ENCODE measurements at regions not wholly inside any gene's neighbourhood (a gene's known extent, or its start where the extent isn't known, plus 50 kb on each side); places are given as distances from the start of the nearest gene placed in this dataset.

- POLR2A ChIA-PET: no interaction called here
- H3K4me3 ChIP-seq (ENCODE audit: low read depth, low read length): no peak overlapping the region
- CTCF ChIA-PET: no interaction called here
- Mint-ChIP-seq H3K4me1 (ENCODE audit: low read depth, unreplicated experiment) (no peaks in the 10 kb centered on the region), H3K27ac (ENCODE audit: unreplicated experiment) (no peak overlapping the region), H3K4me3 (ENCODE audit: unreplicated experiment) (no peak overlapping the region), H3K36me3 (ENCODE audit: insufficient read depth, unreplicated experiment) (no peaks in the 10 kb centered on the region), H3K9me3 (ENCODE audit: unreplicated experiment) (peaks cover 35% of the 10 kb centered on the region), H3K27me3 (ENCODE audit: insufficient read depth, unreplicated experiment) (peaks cover 3% of the 10 kb centered on the region)
- TF ChIP-seq CTCF (IDR thresholded peaks at IDR 0.05; ENCODE audit: insufficient read depth in 1 of 2, low read depth in 1 of 2, low read length in 1 of 2, severe bottlenecking in 1 of 2, unreplicated experiment in 1 of 2): no peak
- no peaks in the 10 kb centered on the region for H3K36me3 ChIP-seq (ENCODE audit: control insufficient read depth, insufficient read depth, low read length)
- BruUV-seq (replicated peaks): no TSS peak
- H3K27me3 ChIP-seq (replicated peaks; ENCODE audit: control insufficient read depth, insufficient read depth, low read length): no peaks in the 10 kb centered on the region
- intact Hi-C loops (cut with micrococcal nuclease; ENCODE audit: unreplicated experiment): no loop called here
- H3K4me1 ChIP-seq: no peaks in the 10 kb centered on the region
- DNase-seq: no peak
- no peaks in the 10 kb centered on the region for H3K9me3 ChIP-seq
Measured at GRCh38 chr3:68070186-68070585, 415.8 kb upstream of the SUCLG2 start.

DNA sequence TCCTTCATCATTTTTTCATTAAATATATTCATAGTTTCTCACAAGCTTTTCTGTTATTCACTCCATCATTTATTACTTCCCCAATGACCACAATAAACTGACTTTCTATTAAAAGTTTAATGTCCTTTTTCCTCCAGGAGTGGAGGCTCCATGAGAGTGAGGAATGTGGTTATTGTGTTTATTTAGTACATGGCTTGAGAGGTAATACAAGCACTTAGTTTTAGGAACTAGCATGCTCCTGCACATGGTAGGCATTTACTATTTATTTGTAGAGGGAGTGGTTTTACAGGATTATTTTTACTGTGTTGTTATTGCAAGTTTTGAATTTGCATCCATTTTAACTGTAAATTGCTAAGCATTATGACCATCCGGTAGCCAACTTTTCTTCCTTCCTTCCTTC lies 412.9 kb upstream of the SUCLG2 start:
- intact Hi-C loops (cut with micrococcal nuclease; ENCODE audit: unreplicated experiment): no loop called here
- DNase-seq: no peak
- no peak for TF ChIP-seq CTCF (IDR thresholded peaks at IDR 0.05; ENCODE audit: insufficient read depth in 1 of 2, low read depth in 1 of 2, low read length in 1 of 2, severe bottlenecking in 1 of 2, unreplicated experiment in 1 of 2)
- Mint-ChIP-seq H3K9me3 (ENCODE audit: unreplicated experiment) (peaks cover 17% of the 10 kb centered on the region), H3K27ac (ENCODE audit: unreplicated experiment) (no peak overlapping the region), H3K4me3 (ENCODE audit: unreplicated experiment) (no peak overlapping the region), H3K27me3 (ENCODE audit: insufficient read depth, unreplicated experiment) (peaks cover 6% of the 10 kb centered on the region), H3K36me3 (ENCODE audit: insufficient read depth, unreplicated experiment) (no peaks in the 10 kb centered on the region), H3K4me1 (ENCODE audit: low read depth, unreplicated experiment) (no peaks in the 10 kb centered on the region)
- H3K4me3 ChIP-seq (ENCODE audit: low read depth, low read length): no peak overlapping the region
- H3K4me1 ChIP-seq: no peaks in the 10 kb centered on the region
- POLR2A ChIA-PET: no interaction called here
- H3K9me3 ChIP-seq: no peaks in the 10 kb centered on the region
- H3K27me3 ChIP-seq (replicated peaks; ENCODE audit: control insufficient read depth, insufficient read depth, low read length): no peaks in the 10 kb centered on the region
- no TSS peak for BruUV-seq (replicated peaks)
- no peaks in the 10 kb centered on the region for H3K36me3 ChIP-seq (ENCODE audit: control insufficient read depth, insufficient read depth, low read length)
- CTCF ChIA-PET: no interaction called here

GRCh38 chr3:68062926-68063325 lies 408.5 kb upstream of the SUCLG2 start:
- POLR2A ChIA-PET: no interaction called here
- H3K4me3 ChIP-seq (ENCODE audit: low read depth, low read length): no peak overlapping the region
- no peak for DNase-seq
- intact Hi-C loops (cut with micrococcal nuclease; ENCODE audit: unreplicated experiment): no loop called here
- Mint-ChIP-seq H3K9me3 (ENCODE audit: unreplicated experiment) (no peaks in the 10 kb centered on the region), H3K27ac (ENCODE audit: unreplicated experiment) (no peak overlapping the region), H3K4me3 (ENCODE audit: unreplicated experiment) (no peak overlapping the region), H3K27me3 (ENCODE audit: insufficient read depth, unreplicated experiment) (peaks cover 6% of the 10 kb centered on the region), H3K36me3 (ENCODE audit: insufficient read depth, unreplicated experiment) (no peaks in the 10 kb centered on the region), H3K4me1 (ENCODE audit: low read depth, unreplicated experiment) (no peaks in the 10 kb centered on the region)
- no peaks in the 10 kb centered on the region; the same call in 1 of the 2 replicates for H3K4me1 ChIP-seq
- no TSS peak for BruUV-seq (replicated peaks)
- CTCF ChIA-PET: no interaction called here
- H3K36me3 ChIP-seq (ENCODE audit: control insufficient read depth, insufficient read depth, low read length): no peaks in the 10 kb centered on the region
- H3K9me3 ChIP-seq: no peaks in the 10 kb centered on the region
- TF ChIP-seq CTCF (IDR thresholded peaks at IDR 0.05; ENCODE audit: insufficient read depth in 1 of 2, low read depth in 1 of 2, low read length in 1 of 2, severe bottlenecking in 1 of 2, unreplicated experiment in 1 of 2): no peak
- H3K27me3 ChIP-seq (replicated peaks; ENCODE audit: control insufficient read depth, insufficient read depth, low read length): no peaks in the 10 kb centered on the region
